Cerebellar nuclear complex (tissue), 1 donor: ENCODE measurements at regions not wholly inside any gene's neighbourhood (a gene's known extent, or its start where the extent isn't known, plus 50 kb on each side); places are given as distances from the start of the nearest gene placed in this dataset.
"Not testable (repeated sequence)": the region's sequence is repeated elsewhere in the genome, so short reads cannot be mapped to it uniquely, and the experiment has no call there.

Experiments used
- DNase-seq, 2 experiments: peaks; one replicate each; lab custom pipeline; 2025; lab: John Stamatoyannopoulos, UW

DNA sequence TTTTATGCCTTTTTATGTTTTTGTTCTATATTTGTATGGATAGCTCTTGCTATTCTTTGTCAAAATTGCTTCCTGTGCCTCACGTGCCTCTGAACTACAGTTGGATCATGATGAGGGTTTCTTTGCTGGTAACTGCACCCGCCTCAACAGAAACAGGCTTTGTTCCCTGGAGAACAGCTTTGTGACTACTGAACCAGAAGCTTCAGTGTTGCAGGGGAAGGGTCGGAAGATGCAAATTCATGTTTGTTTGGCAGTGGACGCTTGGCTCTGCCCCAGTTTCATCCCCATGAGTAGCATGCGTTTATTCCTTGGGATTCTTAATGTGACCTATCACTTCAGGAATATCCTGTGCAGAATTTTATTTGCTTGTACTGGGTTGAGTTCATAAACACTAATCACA is 959.1 kb upstream of the WWC1 start:
- DNase-seq: no peak

- DNase-seq: no peak
Measured at GRCh38 chr5:167336161-167336560, 955.3 kb upstream of the WWC1 start.

GRCh38 chr5:167339205-167339604 is 952.2 kb upstream of the WWC1 start:
- no peak for DNase-seq

GRCh38 chr5:167346461-167346860 is 945.0 kb upstream of the WWC1 start:
- no peak for DNase-seq

GRCh38 chr5:167348251-167348926 is 943.1 kb upstream of the WWC1 start:
- no peak for DNase-seq

- DNase-seq: no peak
Measured at GRCh38 chr5:167348980-167349379, 942.5 kb upstream of the WWC1 start.

GRCh38 chr5:167351316-167351715 is 940.1 kb upstream of the WWC1 start:
- no peak for DNase-seq

- no peak for DNase-seq
Measured at GRCh38 chr5:167352801-167353200, 938.6 kb upstream of the WWC1 start.

DNA sequence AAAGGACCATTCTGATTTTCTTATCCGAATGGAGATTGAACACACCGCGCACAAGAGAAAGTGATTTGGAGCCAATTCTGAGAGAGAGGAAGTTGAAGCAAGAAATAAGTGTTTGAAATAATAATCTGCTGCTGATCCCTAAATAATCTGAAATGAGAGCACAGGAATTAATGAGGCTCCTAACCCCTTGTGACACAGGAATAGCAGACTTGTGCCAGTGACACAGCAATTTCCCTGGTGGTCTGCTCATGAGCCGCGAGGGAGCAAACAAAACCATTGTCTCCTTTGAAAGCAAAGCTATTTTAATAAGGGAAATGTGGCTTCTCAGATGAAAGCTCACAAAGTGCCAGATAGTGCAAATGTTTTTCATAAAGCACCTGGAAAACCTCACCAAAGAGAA is 936.1 kb upstream of the WWC1 start:
- DNase-seq: no peak

- no peak for DNase-seq
Measured at GRCh38 chr5:167356374-167356773, 935.1 kb upstream of the WWC1 start.

- DNase-seq: no peak
Measured at GRCh38 chr5:167358868-167359492, 932.5 kb upstream of the WWC1 start.

DNA sequence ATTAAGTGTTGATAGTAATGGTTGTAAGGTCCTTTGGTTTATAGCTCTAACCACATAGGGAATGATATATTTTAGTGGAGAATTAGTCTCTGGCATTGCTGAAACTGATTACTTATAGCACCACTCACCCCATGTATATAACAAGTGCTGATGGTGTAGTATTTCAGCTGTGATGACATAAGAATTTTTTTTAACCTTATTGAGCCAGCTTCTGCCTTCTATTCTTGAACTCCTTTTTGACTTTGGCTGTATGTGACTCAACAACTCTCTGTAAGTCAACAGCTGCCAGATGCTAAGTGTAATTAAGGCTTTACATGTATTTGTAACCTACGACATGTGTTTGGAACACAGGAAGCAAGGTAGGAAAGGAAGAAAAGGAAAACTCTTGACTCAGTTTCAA is 929.6 kb upstream of the WWC1 start:
- no peak for DNase-seq

DNA sequence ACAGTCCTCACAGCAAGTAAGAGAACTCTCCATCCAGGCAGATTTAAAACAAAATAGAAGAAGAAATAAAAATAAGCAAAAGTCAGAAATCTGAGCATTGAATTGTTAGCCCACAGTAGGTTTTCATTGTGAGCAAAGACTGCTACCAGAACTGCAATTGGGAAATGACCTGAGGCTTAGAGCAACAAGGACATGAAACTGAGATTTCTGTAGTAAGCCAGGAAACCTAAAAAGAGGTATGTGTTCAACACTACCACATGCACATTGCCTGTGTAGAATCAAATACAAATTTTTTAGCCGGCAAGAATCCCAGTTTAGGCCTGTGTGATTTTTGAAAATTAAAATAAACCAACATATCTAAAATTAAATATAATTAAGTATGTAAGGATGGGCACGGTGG is 928.4 kb upstream of the WWC1 start:
- no peak for DNase-seq

GRCh38 chr5:167375125-167375524 is 916.3 kb upstream of the WWC1 start:
- no peak for DNase-seq

GRCh38 chr5:167378894-167379723 is 912.3 kb upstream of the WWC1 start:
- DNase-seq: no peak

DNA sequence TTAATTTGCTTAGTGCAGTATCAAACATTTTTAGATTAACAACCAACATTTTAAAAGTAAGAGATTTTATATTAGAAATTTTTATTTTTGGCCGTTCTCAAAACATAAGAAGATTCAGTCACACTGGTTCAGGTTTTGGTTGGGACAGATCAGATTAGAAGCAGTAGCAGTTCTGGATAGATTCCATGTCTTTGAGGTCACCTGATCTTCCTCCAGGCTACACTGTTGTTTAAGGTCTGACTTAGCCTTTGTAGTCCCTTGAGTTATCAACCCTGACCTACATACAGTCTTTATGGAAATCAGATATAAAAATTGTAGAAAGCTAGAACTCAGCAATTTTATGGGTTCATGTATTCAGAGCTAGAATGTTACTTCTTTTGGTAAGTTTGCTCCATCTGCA is 910.0 kb upstream of the WWC1 start:
- no peak for DNase-seq

GRCh38 chr5:167389537-167389936 is 901.9 kb upstream of the WWC1 start:
- DNase-seq: no peak

- not testable (repeated sequence) for DNase-seq
Measured at GRCh38 chr5:167391286-167391685, 900.2 kb upstream of the WWC1 start.

- DNase-seq: no peak
Measured at GRCh38 chr5:167392240-167392639, 899.2 kb upstream of the WWC1 start.

- no peak for DNase-seq
Measured at GRCh38 chr5:167393358-167393757, 898.1 kb upstream of the WWC1 start.

DNA sequence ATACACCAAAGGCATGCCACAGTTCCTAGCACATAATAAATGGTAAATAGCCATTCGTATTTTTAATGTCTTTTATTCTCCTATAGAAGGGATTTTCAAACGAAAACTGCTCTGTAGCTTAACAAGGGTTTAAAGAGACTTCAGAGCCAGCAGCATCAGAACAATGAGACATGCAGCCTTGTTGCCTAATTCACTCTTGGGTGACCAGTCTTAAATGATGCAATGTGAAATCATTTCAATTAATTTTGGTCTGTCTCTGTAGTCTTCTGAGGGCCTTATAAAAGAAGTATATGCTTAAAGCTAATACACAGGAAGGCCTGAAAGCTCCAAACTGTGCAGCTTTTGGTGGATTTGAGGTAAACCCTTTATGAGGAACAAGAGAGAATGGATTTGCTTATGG is 888.8 kb upstream of the WWC1 start:
- no peak for DNase-seq

- no peak for DNase-seq
Measured at GRCh38 chr5:167406513-167406912, 884.9 kb upstream of the WWC1 start.

DNA sequence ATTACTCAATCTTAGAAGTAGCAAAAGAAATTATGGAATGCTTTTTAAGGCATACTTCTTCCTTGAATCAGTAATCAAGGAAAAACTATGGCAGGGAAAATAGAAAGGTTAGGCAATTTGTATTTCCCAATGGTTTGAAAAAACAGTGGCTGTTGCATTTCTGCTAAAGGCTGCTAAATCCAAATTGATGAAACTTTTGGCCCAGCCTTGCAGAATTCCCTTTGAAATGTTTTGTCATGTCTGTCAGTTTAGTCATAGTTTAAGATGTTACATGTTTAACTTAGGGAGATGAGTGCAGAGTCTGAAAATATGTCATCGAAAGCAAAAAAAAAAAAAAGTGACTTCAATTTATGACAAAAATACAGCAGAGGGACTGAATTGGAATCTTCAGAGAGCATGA is 878.9 kb upstream of the WWC1 start:
- DNase-seq: no peak
